Glutamatergic neuron (in vitro differentiated cells): ENCODE measurements at regions not wholly inside any gene's neighbourhood (a gene's known extent, or its start where the extent isn't known, plus 50 kb on each side); places are given as distances from the start of the nearest gene placed in this dataset.
"Not testable (repeated sequence)": the region's sequence is repeated elsewhere in the genome, so short reads cannot be mapped to it uniquely, and the experiment has no call there.

Experiments
- DNase-seq: peaks from one replicate; pipeline ENCODE4 v3.0.0; 2022
- H3K27ac Mint-ChIP-seq: one replicate; pipeline ENCODE4 v1.8.0; 2020; ENCODE audit warnings: mild to moderate bottlenecking, mixed read lengths, inconsistent platforms; ENCODE audit not compliant: unreplicated experiment
- H3K27me3 Mint-ChIP-seq: one replicate; pipeline ENCODE4 v1.8.0; 2020; ENCODE audit warnings: mild to moderate bottlenecking, moderate library complexity, mixed read lengths, inconsistent platforms; ENCODE audit not compliant: unreplicated experiment
- H3K36me3 Mint-ChIP-seq: one replicate; pipeline ENCODE4 v1.8.0; 2020; ENCODE audit warnings: mild to moderate bottlenecking, mixed read lengths, inconsistent platforms; ENCODE audit not compliant: unreplicated experiment
- H3K4me1 Mint-ChIP-seq: one replicate; pipeline ENCODE4 v1.8.0; 2020; ENCODE audit warnings: mild to moderate bottlenecking, low read depth, mixed read lengths, inconsistent platforms; ENCODE audit not compliant: unreplicated experiment
- H3K4me3 Mint-ChIP-seq: one replicate; pipeline ENCODE4 v1.8.0; 2020; ENCODE audit warnings: mild to moderate bottlenecking, mixed read lengths, inconsistent platforms; ENCODE audit not compliant: unreplicated experiment
- H3K9me3 Mint-ChIP-seq: one replicate; pipeline ENCODE4 v1.8.0; 2020; ENCODE audit warnings: mild to moderate bottlenecking, moderate library complexity, mixed read lengths, inconsistent platforms; ENCODE audit not compliant: unreplicated experiment
- CTCF ChIP-seq: fragments of 200-600 bp; sonication (generic); IDR thresholded peaks from one replicate; pipeline ENCODE4 v1.5.0; 2021; ENCODE audit not compliant: partially characterized antibody, unreplicated experiment

- TF ChIP-seq CTCF: no peak
- H3K4me1 Mint-ChIP-seq: no peaks in the 10 kb centered on the region
- no peak overlapping the region for H3K27ac Mint-ChIP-seq
- no peak for DNase-seq
- no peaks in the 10 kb centered on the region for H3K9me3 Mint-ChIP-seq
- peaks cover 2% of the 10 kb centered on the region for H3K27me3 Mint-ChIP-seq
- H3K4me3 Mint-ChIP-seq: no peak overlapping the region
- H3K36me3 Mint-ChIP-seq: no peaks in the 10 kb centered on the region
Observed at GRCh38 chr18:41052625-41053024, 902.4 kb upstream of the PIK3C3 start.

- not testable (repeated sequence) for DNase-seq
Observed at GRCh38 chr18:41046250-41046649, 908.8 kb upstream of the PIK3C3 start.

GRCh38 chr18:41043876-41044275 lies 911.2 kb upstream of the PIK3C3 start:
- no peaks in the 10 kb centered on the region for H3K9me3 Mint-ChIP-seq
- no peak for TF ChIP-seq CTCF
- no peak overlapping the region for H3K27ac Mint-ChIP-seq
- DNase-seq: no peak
- H3K36me3 Mint-ChIP-seq: no peaks in the 10 kb centered on the region
- no peak overlapping the region for H3K4me3 Mint-ChIP-seq
- H3K4me1 Mint-ChIP-seq: no peaks in the 10 kb centered on the region
- H3K27me3 Mint-ChIP-seq: no peaks in the 10 kb centered on the region

More at GRCh38 chr18:41046250-41046649, 908.8 kb upstream of the PIK3C3 start:
- not testable (repeated sequence) for H3K27me3 Mint-ChIP-seq, H3K4me3 Mint-ChIP-seq, H3K36me3 Mint-ChIP-seq, H3K9me3 Mint-ChIP-seq, H3K27ac Mint-ChIP-seq, H3K4me1 Mint-ChIP-seq

GRCh38 chr18:41042866-41043265 lies 912.2 kb upstream of the PIK3C3 start:
- Mint-ChIP-seq H3K4me1 (no peaks in the 10 kb centered on the region), H3K27me3 (no peaks in the 10 kb centered on the region), H3K4me3 (no peak overlapping the region), H3K9me3 (no peaks in the 10 kb centered on the region), H3K36me3 (no peaks in the 10 kb centered on the region), H3K27ac (no peak overlapping the region)
- TF ChIP-seq CTCF: no peak
- no peak for DNase-seq

GRCh38 chr18:41038071-41038470 lies 917.0 kb upstream of the PIK3C3 start:
- no peak for TF ChIP-seq CTCF
- no peak overlapping the region for H3K4me3 Mint-ChIP-seq
- H3K27me3 Mint-ChIP-seq: no peaks in the 10 kb centered on the region
- no peaks in the 10 kb centered on the region for H3K9me3 Mint-ChIP-seq
- no peak for DNase-seq
- no peaks in the 10 kb centered on the region for H3K36me3 Mint-ChIP-seq
- H3K27ac Mint-ChIP-seq: no peak overlapping the region
- no peaks in the 10 kb centered on the region for H3K4me1 Mint-ChIP-seq

- no peak for DNase-seq
- no peaks in the 10 kb centered on the region for H3K27me3 Mint-ChIP-seq
- no peak overlapping the region for H3K4me3 Mint-ChIP-seq
- no peaks in the 10 kb centered on the region for H3K9me3 Mint-ChIP-seq
- no peak overlapping the region for H3K27ac Mint-ChIP-seq
- H3K36me3 Mint-ChIP-seq: no peaks in the 10 kb centered on the region
- no peak for TF ChIP-seq CTCF
- no peaks in the 10 kb centered on the region for H3K4me1 Mint-ChIP-seq
Observed at GRCh38 chr18:41036346-41036745, 918.7 kb upstream of the PIK3C3 start.
